ENCODE measurements at regions not wholly inside any gene's neighbourhood (a gene's known extent, or its start where the extent isn't known, plus 50 kb on each side); places are given as distances from the start of the nearest gene placed in this dataset.

- no peak for TF ChIP-seq CTCF (IDR thresholded peaks at IDR 0.05)
- TF ChIP-seq POLR2A (IDR thresholded peaks at IDR 0.05), result no peak
Measured at GRCh38 chr1:182185136-182185535, 123.6 kb upstream of the ZNF648 start.
